Cerebellar cortex (tissue), 1 donor: ENCODE measurements at regions not wholly inside any gene's neighbourhood (a gene's known extent, or its start where the extent isn't known, plus 50 kb on each side); places are given as distances from the start of the nearest gene placed in this dataset.
"Not testable (repeated sequence)": the region's sequence is repeated elsewhere in the genome, so short reads cannot be mapped to it uniquely, and the experiment has no call there.

Source experiments
- DNase-seq: peaks from one replicate; pipeline ENCODE4 v3.0.0-alpha.2; 2015; ENCODE audit warnings: low spot score

DNA sequence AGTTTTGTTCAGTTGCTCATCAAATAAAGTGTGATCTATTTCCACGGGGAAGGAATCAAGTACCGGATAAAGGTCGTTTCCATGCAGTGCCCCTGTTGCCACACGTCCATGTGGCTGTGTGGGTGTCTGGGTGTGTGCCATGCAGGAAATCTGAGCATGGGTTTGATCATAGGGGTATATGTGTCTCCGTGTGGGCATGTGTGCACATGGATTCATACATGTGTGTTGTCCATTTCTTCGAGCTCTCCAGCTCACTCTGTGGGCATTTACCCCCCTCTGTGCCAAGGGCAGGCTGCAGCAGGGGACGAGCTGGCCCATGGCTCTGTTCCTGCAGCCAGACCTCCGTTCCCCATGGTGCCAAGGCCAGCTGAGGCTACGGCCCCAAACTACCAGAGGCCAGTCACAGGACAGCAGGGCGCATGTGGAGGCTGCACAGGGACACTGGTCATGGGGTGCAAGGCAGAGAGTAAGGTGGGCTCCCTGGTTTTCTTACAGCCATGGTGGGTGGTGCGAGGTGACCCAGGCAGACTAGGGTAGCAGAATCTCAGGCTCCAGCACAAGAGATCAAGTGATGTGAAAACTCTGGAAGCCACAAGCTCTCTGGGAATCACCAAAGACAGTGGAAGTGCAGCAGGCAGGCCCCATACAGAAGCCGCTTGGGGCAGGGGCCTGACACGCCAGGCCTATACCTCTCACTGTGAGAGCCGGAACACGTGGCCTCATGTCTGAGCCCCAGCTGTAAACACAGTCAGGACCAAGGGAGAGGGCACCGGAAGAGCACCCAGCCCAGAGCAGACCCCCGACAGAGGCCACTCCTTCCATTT lies 66.4 kb upstream of the RAB6C start:
- DNase-seq, result no peak

DNA sequence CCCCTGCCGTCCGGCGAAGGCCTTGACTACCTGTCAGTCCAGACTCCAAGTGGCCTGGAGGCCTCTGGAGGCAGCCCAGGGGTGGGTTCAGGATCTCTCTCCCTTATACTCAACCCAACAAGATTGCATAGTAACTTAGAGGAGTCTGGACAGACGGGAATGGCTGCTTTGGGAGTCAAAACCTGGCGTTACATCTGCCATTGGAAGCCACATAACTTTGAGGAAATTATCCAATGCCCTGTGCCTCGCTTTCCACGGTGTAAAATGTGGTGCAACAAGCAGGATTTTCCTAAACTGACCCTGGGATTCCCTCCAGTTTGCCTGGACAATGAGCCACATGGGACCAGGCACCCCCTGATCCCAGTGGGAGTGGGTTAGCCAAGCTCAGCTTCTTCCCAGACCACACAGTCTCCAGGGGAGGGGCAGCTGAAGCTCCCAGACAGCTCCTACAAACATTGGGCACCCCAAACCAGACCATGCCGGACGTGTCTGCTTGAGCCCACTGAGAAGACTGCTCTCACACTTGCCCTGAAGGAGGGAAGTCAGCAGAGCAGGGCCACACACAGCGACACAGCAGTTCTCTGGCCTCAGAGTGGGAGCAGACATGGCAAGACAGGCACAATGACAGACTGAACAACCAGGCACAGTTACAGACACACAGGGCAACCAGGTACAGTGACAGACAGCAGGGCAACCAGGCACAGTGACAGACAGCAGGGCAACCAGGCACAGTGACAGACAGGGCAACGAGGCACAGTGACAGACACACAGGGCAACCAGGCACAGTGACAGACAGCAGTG lies 65.6 kb upstream of the RAB6C start:
- DNase-seq, result no peak

DNA sequence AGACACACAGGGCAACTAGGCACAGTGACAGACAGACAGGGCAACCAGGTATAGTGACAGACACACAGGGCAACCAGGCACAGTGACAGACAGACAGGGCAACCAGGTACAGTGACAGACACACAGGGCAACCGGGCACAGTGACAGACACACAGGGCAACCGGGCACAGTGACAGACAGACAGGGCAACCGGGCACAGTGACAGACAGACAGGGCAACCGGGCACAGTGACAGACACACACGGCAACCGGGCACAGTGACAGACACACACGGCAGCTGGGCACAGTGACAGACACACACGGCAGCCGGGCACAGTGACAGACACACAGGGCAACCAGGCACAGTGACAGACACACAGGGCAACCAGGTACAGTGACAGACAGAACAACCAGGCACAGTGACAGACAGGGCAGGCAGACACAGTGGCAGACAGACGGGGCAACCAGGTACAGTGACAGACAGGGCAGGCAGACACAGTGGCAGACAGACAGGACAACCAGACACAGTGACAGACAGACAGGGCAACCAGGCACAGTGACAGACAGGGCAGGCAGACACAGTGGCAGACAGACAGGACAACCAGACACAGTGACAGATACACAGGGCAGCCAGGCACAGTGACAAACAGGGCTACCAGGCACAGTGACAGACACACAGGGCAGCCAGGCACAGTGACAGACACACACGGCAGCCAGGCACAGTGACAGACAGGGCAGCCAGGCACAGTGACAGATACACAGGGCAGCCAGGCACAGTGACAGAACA lies 64.7 kb upstream of the RAB6C start:
- DNase-seq, result no peak

DNA sequence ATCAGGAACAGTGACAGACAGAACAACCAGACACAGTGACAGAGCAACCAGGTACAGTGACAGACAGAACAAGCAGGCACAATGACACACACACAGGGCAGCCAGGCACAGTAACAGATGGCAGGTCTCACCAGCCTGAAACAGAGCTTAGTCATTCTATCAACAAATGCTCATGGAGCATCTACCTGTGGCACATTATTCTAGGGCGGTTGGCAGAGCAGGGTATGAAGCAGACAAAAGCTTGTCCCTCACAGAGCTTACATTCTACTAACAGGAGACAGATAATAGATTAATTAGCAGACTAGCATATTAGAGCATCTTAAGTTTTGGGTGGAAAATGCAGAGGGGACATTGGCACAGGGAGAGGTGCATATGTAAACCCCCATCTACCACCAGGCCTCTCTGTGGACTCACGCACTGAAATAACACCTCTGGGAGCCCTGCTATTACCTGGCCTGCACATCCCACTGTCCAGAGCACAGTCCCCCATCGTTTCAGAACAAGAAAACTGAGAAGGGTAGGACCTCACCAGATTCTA lies 64.1 kb upstream of the RAB6C start:
- peak; percentile 4 for DNase-seq

DNA sequence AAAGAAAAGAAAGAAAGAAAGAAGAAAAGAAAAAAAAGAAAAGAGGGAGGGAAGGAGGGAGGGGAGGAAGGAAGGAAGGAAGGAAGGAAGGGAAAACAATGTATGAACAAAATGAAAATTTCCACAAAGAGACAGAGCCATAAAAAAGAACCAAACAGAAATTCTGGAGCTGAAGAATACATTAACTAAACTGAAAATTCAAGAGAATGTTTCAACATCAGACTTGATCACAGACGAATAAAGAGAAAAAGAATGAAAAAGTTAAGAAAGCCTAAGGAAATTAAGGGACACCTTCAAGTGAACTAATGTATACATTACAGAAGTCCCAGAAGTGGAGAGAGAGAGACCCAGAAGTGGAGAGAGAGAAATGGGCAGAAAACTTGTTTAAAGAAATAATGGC lies 60.9 kb upstream of the RAB6C start:
- no peak for DNase-seq

DNA sequence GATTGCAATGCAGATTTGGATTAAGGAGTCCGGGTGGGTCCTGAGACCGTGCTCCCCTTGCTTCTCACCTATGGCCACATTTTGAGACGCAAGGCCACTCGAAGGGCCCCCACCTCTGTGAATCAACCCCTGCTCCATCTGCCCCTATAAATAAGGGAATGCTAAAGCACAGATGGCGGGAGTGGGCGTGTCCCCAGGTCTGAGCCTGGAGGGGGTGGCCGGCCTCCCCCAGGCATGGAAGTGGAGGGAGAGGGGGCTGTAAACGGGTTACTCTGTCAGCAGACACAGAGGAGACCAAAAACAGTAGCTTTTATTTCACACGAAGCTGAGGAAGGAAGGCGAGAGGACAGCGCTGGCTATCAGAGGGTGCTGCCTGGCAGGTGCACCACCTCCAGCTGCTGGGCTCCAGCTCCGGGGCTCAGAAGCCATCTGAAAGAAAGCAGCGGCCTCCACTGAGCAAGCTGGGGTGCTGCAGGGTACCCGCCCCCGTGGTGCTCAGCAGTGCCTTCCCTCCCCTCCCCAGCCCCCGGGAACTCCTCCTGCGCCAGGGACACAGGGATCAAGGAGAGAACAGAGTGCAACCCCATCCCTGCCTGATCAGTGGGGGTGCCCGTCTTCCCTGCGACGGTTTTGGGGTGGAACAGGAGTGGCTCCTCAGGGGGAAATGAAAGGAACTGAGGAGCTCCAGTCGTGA lies 56.7 kb upstream of the RAB6C start:
- DNase-seq, result no peak

DNA sequence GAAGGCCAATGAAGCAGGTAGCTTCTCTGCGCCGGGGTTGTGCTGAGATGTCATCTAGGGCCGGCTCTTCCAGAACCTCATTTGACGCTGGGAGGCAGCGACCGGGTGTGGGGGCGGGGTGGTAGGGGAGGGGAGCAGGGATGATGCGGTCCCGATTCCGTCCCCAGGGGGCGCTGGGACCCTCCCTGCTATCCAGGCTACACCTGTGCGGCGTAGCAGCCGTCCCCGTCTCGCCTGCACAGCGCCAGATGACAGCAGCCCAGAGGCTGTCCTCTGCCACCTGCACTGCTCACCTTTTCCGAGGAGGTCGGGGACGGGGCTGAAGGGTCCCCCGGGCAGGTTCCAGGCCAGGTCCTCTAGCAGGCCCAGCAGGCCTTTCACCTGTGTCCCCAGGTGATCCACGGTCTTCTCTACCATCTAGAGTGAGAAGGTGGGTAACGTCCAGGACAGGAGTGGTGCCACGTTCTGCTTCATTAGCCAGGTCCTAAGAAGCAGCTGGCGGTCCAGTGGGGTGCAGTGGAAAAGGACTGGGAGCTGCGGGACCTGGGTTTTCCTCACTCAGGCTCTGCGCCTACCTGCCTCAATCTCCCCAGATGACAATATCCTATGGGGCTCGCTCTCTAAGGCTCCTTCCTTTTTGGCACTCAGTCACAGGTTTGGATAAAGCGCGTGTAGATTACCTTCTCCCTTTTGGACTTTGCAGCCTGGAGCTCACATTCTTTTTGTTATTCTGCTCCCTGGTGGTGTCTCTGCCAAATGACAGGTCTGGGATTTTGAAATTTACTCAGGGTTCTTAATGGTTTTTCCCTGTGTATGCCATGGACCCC lies 56.0 kb upstream of the RAB6C start:
- peak; percentile 64 for DNase-seq

DNA sequence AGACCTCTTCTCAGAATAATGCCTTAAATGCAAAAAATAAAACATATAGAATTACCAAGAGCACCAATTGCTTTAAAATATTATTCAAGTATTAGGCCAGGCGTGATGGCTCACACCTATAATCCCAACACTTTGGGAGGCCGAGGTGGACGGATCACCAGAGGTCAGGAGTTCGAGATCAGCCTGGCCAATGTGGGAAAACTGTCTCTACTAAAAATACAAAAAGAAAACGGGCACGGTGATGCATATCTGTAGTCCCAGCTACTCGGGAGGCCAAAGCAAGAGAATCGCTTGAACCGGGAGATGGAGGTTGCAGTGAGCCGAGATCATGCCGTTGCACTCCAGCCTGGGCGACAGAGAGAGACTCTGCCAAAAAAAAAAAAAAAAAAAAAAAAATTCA lies 55.4 kb upstream of the RAB6C start:
- not testable (repeated sequence) for DNase-seq

DNA sequence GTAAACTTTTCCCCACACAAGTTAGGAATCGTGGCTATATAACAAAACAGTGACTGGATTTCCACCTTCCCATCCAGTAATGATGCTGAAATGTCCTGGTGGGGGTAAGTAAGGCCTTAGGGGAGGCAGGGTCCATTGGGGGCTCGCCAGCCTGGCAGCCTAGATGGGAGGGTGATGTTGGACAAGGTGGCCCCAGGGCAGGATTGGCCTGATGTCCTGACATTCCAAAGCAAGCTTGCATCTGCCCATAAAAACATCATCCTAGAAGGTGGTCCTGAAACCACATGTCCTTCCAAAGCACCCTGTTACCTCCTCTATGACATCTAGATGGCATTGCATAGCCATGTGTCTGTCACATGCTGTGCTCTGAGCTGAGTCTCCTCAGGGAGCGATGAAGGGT lies 54.1 kb upstream of the RAB6C start:
- DNase-seq, result no peak

DNA sequence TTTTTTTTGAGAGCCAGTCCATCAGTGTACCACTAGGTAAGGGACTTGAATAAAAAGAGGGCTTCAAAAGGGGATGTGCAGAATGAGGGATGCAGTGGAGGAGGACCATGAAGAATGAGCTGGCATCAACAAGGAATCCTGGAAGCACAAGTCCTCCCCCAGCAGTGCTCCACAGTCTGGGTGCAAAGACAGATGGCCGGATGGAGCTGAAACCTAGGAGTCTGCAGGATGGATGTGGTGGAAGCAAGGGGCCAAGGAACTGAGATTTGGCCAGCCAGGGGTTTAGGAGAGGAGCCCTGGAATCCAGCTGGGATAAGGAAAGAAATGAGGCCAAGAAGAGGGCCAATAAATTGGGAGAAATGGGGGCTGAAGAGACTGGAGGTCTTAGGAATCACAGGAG lies 51.8 kb upstream of the RAB6C start:
- DNase-seq, result no peak

DNA sequence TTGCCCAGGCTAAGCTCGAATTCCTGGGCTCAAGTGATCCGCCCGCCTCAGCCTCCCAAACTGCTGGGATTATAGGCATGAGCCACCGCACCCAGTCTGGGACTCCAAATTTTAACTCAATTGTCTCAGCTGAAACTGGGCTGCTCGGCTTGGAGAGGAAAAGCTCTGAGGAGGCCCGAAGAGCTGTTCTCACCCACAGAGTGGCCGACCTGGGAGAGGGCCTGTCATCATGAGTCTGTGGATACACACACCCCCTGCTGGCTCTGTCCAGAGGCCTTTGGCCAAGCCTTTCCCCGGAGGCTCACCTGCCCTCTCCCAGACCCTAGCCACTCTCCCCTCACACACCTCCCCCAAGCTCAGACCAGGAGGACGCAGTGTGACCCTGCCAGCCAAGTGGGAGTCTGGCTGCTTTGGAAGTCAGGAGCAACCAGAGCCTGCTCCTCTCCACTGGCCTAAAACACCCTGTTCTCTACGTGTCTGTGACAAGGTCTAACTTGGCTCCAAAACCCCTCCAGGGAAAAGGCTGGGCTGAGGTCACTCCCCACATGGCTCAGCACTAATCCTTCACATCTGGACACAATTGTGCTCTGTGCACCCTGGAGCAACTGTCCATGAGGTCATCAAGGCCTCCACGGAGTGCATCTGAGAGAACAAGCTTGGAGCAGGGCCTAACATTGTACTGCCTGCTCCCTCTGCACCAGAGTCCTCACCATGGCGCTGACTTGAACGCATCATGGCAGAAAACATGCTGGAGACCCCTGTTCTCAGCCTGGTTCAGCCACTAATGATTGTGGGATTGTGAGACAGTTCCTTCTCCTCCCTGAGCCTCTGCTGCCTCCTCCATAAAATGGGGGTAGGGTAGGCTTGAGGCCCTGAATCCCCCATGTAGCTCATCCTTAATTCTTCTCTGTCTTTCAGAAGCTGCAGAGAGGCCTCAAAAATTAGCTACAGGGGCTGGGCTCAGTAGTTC lies 49.9 kb upstream of the RAB6C start:
- no peak for DNase-seq
